ENCODE measurements at regions not wholly inside any gene's neighbourhood (a gene's known extent, or its start where the extent isn't known, plus 50 kb on each side); places are given as distances from the start of the nearest gene placed in this dataset.

DNA sequence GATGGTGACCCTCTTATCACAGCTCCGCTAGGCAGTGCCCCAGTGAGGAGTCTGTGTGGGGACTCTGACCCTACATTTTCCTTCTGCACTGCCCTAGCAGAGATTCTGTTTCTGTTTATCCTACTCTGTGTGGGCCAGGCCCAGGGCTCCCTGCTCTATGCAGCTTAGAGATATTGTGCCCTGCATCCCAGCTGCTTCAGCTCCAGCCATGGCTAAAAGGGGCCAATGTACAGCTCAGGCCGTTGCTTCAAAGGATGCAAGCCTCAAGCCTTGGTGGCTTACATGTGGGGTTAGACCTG, 2030.7 kb upstream of the CDH9 start:
- WGBS: 73% methylated on average over 2 of the region's 2 CpGs
- H3K4me1 ChIP-seq: no peaks in the 10 kb centered on the region
- TF ChIP-seq POLR2A (IDR thresholded peaks at IDR 0.05; ENCODE audit: low read depth): no peak
- no peak for TF ChIP-seq CTCF (IDR thresholded peaks at IDR 0.05)
- TF ChIP-seq EP300 (IDR thresholded peaks at IDR 0.05): no peak
- no peak for TF ChIP-seq POLR2AphosphoS5 (IDR thresholded peaks at IDR 0.05)
- H3K9me3 ChIP-seq: no peaks in the 10 kb centered on the region
- H3K27me3 ChIP-seq: no peaks in the 10 kb centered on the region
- DNase-seq (ENCODE audit: extremely low spot score): no peak
- H3K27ac ChIP-seq (replicated peaks in 1 of 4): no peak overlapping the region
- no peak overlapping the region for H3K4me3 ChIP-seq
- H3K36me3 ChIP-seq: no peaks in the 10 kb centered on the region
- intact Hi-C loops (cut with DNase I): no loop called here

- Histone ChIP-seq H3K27me3 (no peaks in the 10 kb centered on the region), H3K9me3 (no peaks in the 10 kb centered on the region), H3K36me3 (no peaks in the 10 kb centered on the region), H3K27ac (replicated peaks in 1 of 4) (no peak overlapping the region), H3K4me3 (no peak overlapping the region), H3K4me1 (no peaks in the 10 kb centered on the region)
- intact Hi-C loops (cut with DNase I): no loop called here
- no peak for DNase-seq (ENCODE audit: extremely low spot score)
- TF ChIP-seq CTCF (IDR thresholded peaks at IDR 0.05) (no peak), EP300 (IDR thresholded peaks at IDR 0.05) (no peak), POLR2AphosphoS5 (IDR thresholded peaks at IDR 0.05) (no peak), POLR2A (IDR thresholded peaks at IDR 0.05; ENCODE audit: low read depth) (no peak)
- WGBS: 68% methylated on average over 1 of the region's 1 CpG
Measured at GRCh38 chr5:29061381-29061780, 2023.0 kb upstream of the CDH9 start.

DNA sequence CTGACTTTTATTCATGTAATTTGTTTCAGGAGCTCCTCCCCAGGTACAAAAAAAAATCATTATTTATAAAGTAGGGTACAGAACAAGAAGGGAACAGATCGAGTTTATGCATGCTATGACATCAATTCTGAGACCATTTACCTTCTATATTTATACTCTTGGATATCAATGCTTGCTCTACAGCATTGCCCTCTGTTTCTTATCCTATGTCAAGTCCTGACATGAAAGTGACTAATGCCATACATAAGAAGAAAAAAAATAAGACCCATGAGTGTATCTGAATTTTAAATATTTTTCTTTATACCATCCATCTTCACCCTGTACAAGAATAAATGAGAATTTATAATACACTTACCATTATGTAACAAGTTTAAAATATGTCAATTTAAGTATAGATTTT, 2016.3 kb upstream of the CDH9 start:
- TF ChIP-seq EP300 (IDR thresholded peaks at IDR 0.05): no peak
- TF ChIP-seq CTCF (IDR thresholded peaks at IDR 0.05): no peak
- TF ChIP-seq POLR2A (IDR thresholded peaks at IDR 0.05; ENCODE audit: low read depth): no peak
- no peak for TF ChIP-seq POLR2AphosphoS5 (IDR thresholded peaks at IDR 0.05)
- 28% methylated on average over 1 of the region's 1 CpG for WGBS
- intact Hi-C loops (cut with DNase I): no loop called here

DNA sequence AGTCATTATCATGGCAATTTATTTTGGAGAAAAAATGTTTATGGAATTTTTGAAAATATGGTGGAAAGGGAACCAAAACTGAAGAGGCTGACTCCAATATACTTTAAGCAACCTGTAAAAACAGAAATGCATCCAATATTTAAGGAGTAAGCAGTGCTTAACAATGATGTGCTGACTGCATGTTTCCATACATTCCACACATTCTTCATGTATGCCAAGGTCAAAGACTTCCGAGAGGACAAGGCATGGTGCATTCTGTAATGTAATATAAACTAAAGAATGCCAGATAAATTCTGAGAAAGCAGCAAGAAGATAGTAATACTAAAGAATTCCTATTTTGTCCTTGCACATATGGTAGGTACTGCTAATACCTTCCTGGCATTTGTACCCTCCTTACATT, 2015.9 kb upstream of the CDH9 start:
- Histone ChIP-seq H3K27ac (replicated peaks in 1 of 4) (no peak overlapping the region), H3K36me3 (no peaks in the 10 kb centered on the region), H3K4me1 (no peaks in the 10 kb centered on the region), H3K4me3 (no peak overlapping the region), H3K9me3 (no peaks in the 10 kb centered on the region), H3K27me3 (no peaks in the 10 kb centered on the region)
- WGBS: 0% methylated on average over 1 of the region's 1 CpG
- TF ChIP-seq POLR2AphosphoS5 (IDR thresholded peaks at IDR 0.05): no peak
- TF ChIP-seq EP300 (IDR thresholded peaks at IDR 0.05): no peak
- no peak for TF ChIP-seq CTCF (IDR thresholded peaks at IDR 0.05)
- TF ChIP-seq POLR2A (IDR thresholded peaks at IDR 0.05; ENCODE audit: low read depth): no peak
- no peak for DNase-seq (ENCODE audit: extremely low spot score)
- intact Hi-C loops (cut with DNase I): no loop called here

More for the DNA sequence above, 2016.3 kb upstream of the CDH9 start:
- H3K9me3 ChIP-seq: no peaks in the 10 kb centered on the region
- no peak overlapping the region for H3K4me3 ChIP-seq
- H3K27me3 ChIP-seq: no peaks in the 10 kb centered on the region
- no peak for DNase-seq (ENCODE audit: extremely low spot score)
- no peaks in the 10 kb centered on the region for H3K36me3 ChIP-seq
- H3K4me1 ChIP-seq: no peaks in the 10 kb centered on the region
- H3K27ac ChIP-seq (replicated peaks in 1 of 4): no peak overlapping the region

DNA sequence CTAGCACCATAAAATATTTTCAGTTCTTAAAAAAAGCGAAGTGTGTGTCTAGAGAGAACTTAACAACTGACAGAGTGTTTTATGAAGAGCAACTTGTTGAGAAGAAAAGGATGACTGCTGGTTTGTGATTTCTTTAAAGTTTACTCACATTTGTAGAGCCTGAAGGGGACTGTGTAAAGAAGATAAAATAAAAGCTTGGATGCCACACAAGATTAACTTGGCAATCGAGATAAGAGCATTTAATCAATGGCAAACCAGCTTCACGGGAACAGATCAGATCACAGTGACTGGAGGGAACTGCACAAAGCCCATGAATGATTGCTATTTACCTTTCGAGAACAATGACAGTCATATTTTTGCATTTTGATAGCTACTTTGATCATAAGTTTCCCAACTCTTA, 2013.1 kb upstream of the CDH9 start:
- H3K4me1 ChIP-seq: no peaks in the 10 kb centered on the region
- 69% methylated on average over 4 of the region's 4 CpGs for WGBS

More for the DNA sequence above, 2013.1 kb upstream of the CDH9 start:
- no peaks in the 10 kb centered on the region for H3K9me3 ChIP-seq
- DNase-seq (ENCODE audit: extremely low spot score): no peak
- TF ChIP-seq EP300 (IDR thresholded peaks at IDR 0.05): no peak
- TF ChIP-seq POLR2AphosphoS5 (IDR thresholded peaks at IDR 0.05): no peak
- no peak for TF ChIP-seq CTCF (IDR thresholded peaks at IDR 0.05)
- no peak for TF ChIP-seq POLR2A (IDR thresholded peaks at IDR 0.05; ENCODE audit: low read depth)
- no peak overlapping the region for H3K27ac ChIP-seq (replicated peaks in 1 of 4)
- intact Hi-C loops (cut with DNase I): no loop called here
- H3K27me3 ChIP-seq: no peaks in the 10 kb centered on the region
- no peak overlapping the region for H3K4me3 ChIP-seq
- H3K36me3 ChIP-seq: no peaks in the 10 kb centered on the region
